Stomach (tissue), 4 donors: ENCODE measurements at regions not wholly inside any gene's neighbourhood (a gene's known extent, or its start where the extent isn't known, plus 50 kb on each side); places are given as distances from the start of the nearest gene placed in this dataset.

Experiments
- EP300 ChIP-seq: sonication (generic); formaldehyde crosslinking; IDR thresholded peaks from one replicate; pipeline ENCODE4 v1.6.1; 2017; ENCODE audit warnings: antibody characterized with exemption
- POLR2A ChIP-seq, 4 donors: fragments of 450-650 bp; IDR thresholded peaks; one replicate each; pipeline ENCODE4 v1.6.1; 2016; ENCODE audit warnings: antibody characterized with exemption in 4 of 4, control low read depth in 2 of 4, mild to moderate bottlenecking in 1 of 4, moderate library complexity in 1 of 4
- POLR2AphosphoS5 ChIP-seq, 3 donors: sonication (generic); formaldehyde crosslinking; IDR thresholded peaks; one replicate each; pipeline ENCODE4 v1.6.1; 2016; ENCODE audit warnings: antibody characterized with exemption in 3 of 3
- TF ChIP-seq, protein P1 (sequence below), 7 experiments: fragments of 450-650 bp in 4 of 7; fragments of 200-600 bp in 3 of 7; sonication (generic) in 3 of 7; IDR thresholded peaks; one replicate each; pipeline ENCODE4 v1.5.1; 2016 to 2019; ENCODE audit warnings: antibody characterized with exemption in 7 of 7, control low read depth in 2 of 7, mild to moderate bottlenecking in 1 of 7

DNA sequence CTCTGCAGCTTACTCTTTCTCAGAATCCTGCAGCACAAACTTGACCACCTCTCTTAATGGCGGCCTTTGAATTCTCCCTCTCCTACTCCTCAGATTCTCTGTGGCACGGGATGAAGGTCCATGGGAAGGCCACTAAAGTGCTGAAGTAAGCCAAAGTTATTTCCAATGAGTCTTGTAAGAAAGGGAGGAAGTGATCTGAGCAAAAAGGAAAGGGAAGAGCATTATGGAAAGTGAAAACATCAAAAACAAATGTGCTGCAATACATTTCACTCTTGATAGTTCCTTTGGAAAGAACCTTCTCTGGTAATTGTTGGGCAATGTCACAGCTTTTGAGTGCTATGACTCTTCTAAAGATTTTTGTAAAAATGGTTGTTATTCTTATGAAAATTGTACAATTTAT is 54.3 kb upstream of the CAMK2D start:
- TF ChIP-seq POLR2AphosphoS5 (IDR thresholded peaks at IDR 0.05) (no peak), POLR2A (IDR thresholded peaks at IDR 0.05) (no peak), EP300 (no peak)
- TF ChIP-seq, protein P1, sequence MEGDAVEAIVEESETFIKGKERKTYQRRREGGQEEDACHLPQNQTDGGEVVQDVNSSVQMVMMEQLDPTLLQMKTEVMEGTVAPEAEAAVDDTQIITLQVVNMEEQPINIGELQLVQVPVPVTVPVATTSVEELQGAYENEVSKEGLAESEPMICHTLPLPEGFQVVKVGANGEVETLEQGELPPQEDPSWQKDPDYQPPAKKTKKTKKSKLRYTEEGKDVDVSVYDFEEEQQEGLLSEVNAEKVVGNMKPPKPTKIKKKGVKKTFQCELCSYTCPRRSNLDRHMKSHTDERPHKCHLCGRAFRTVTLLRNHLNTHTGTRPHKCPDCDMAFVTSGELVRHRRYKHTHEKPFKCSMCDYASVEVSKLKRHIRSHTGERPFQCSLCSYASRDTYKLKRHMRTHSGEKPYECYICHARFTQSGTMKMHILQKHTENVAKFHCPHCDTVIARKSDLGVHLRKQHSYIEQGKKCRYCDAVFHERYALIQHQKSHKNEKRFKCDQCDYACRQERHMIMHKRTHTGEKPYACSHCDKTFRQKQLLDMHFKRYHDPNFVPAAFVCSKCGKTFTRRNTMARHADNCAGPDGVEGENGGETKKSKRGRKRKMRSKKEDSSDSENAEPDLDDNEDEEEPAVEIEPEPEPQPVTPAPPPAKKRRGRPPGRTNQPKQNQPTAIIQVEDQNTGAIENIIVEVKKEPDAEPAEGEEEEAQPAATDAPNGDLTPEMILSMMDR (IDR thresholded peaks at IDR 0.05): no peak
